ENCODE measurements at regions not wholly inside any gene's neighbourhood (a gene's known extent, or its start where the extent isn't known, plus 50 kb on each side); places are given as distances from the start of the nearest gene placed in this dataset.
"Not testable (repeated sequence)": the region's sequence is repeated elsewhere in the genome, so short reads cannot be mapped to it uniquely, and the experiment has no call there.

GRCh38 chr10:8128511-8128910, 74.0 kb downstream of the GATA3 start:
- no peak for DNase-seq

- DNase-seq = no peak
These were observed 75.0 kb downstream of the GATA3 start for GRCh38 chr10:8129438-8129837.

- DNase-seq = no peak
These were observed 76.8 kb downstream of the GATA3 start for GRCh38 chr10:8130973-8131911.

- peak; percentile 32 for DNase-seq
These were observed 78.7 kb downstream of the GATA3 start for GRCh38 chr10:8133146-8133545.

- DNase-seq = no peak
These were observed 82.2 kb downstream of the GATA3 start for GRCh38 chr10:8136736-8137135.

- no peak for DNase-seq
These were observed 82.8 kb downstream of the GATA3 start for GRCh38 chr10:8137272-8137681.

GRCh38 chr10:8137726-8138125, 83.2 kb downstream of the GATA3 start:
- DNase-seq = peak; percentile 44

- DNase-seq = no peak
These were observed 84.0 kb downstream of the GATA3 start for GRCh38 chr10:8138471-8138870.

- no peak for DNase-seq
These were observed 90.0 kb downstream of the GATA3 start for GRCh38 chr10:8144496-8144895.

- no peak for DNase-seq
These were observed 92.2 kb downstream of the GATA3 start for GRCh38 chr10:8146650-8147049.

- no peak for DNase-seq
These were observed 95.5 kb downstream of the GATA3 start for GRCh38 chr10:8149991-8150390.

- no peak for DNase-seq
These were observed 96.0 kb downstream of the GATA3 start for GRCh38 chr10:8150401-8150905.

GRCh38 chr10:8151086-8151485, 96.6 kb downstream of the GATA3 start:
- DNase-seq = no peak

- no peak for DNase-seq
These were observed 102.4 kb downstream of the GATA3 start for GRCh38 chr10:8156918-8157317.

- DNase-seq = no peak
These were observed 103.9 kb downstream of the GATA3 start for GRCh38 chr10:8158193-8159071.

- no peak for DNase-seq
These were observed 105.1 kb downstream of the GATA3 start for GRCh38 chr10:8159341-8160165.

- no peak for DNase-seq
These were observed 109.3 kb downstream of the GATA3 start for GRCh38 chr10:8163824-8164223.

GRCh38 chr10:8164640-8165039, 110.2 kb downstream of the GATA3 start:
- DNase-seq = not testable (repeated sequence)

GRCh38 chr10:8168836-8169235, 114.3 kb downstream of the GATA3 start:
- no peak for DNase-seq

GRCh38 chr10:8171008-8171407, 116.5 kb downstream of the GATA3 start:
- DNase-seq = no peak

GRCh38 chr10:8172604-8173003, 118.1 kb downstream of the GATA3 start:
- DNase-seq = no peak

- no peak for DNase-seq
These were observed 118.9 kb downstream of the GATA3 start for GRCh38 chr10:8173243-8173865.
